NCI-H774 (cell line): ENCODE measurements at regions not wholly inside any gene's neighbourhood (a gene's known extent, or its start where the extent isn't known, plus 50 kb on each side); places are given as distances from the start of the nearest gene placed in this dataset.
A peak's percentile ranks its signal among the peaks of the same experiment; 100 is the strongest.

Experiments
- DNase-seq: peaks from one replicate; lab custom pipeline; 2025; lab: John Stamatoyannopoulos, UW

- no peak for DNase-seq
These were observed 82.2 kb downstream of the ZNF608 start for GRCh38 chr5:124664287-124664686.

GRCh38 chr5:124663101-124663506, 83.3 kb downstream of the ZNF608 start:
- no peak for DNase-seq

- no peak for DNase-seq
These were observed 84.2 kb downstream of the ZNF608 start for GRCh38 chr5:124662181-124662781.

GRCh38 chr5:124661317-124662141, 84.9 kb downstream of the ZNF608 start:
- DNase-seq: peak; percentile 59

- DNase-seq: no peak
These were observed 86.0 kb downstream of the ZNF608 start for GRCh38 chr5:124660229-124661093.

GRCh38 chr5:124659798-124660197, 86.6 kb downstream of the ZNF608 start:
- no peak for DNase-seq

- DNase-seq: no peak
These were observed 87.4 kb downstream of the ZNF608 start for GRCh38 chr5:124658867-124659557.

GRCh38 chr5:124655921-124656511, 90.4 kb downstream of the ZNF608 start:
- DNase-seq: peak; percentile 86

- DNase-seq: no peak
These were observed 91.1 kb downstream of the ZNF608 start for GRCh38 chr5:124655251-124655917.

GRCh38 chr5:124654418-124654817, 92.0 kb downstream of the ZNF608 start:
- no peak for DNase-seq

- DNase-seq: no peak
These were observed 92.8 kb downstream of the ZNF608 start for GRCh38 chr5:124653666-124654065.

GRCh38 chr5:124652892-124653441, 93.5 kb downstream of the ZNF608 start:
- DNase-seq: no peak

GRCh38 chr5:124652514-124652819, 94.0 kb downstream of the ZNF608 start:
- DNase-seq: no peak

- peak; percentile 73 for DNase-seq
These were observed 94.6 kb downstream of the ZNF608 start for GRCh38 chr5:124651663-124652513.

- no peak for DNase-seq
These were observed 95.3 kb downstream of the ZNF608 start for GRCh38 chr5:124650951-124651662.

- no peak for DNase-seq
These were observed 96.3 kb downstream of the ZNF608 start for GRCh38 chr5:124650147-124650561.

- DNase-seq: peak; percentile 82
These were observed 96.8 kb downstream of the ZNF608 start for GRCh38 chr5:124649491-124650146.

- peak; percentile 22 for DNase-seq
These were observed 97.5 kb downstream of the ZNF608 start for GRCh38 chr5:124648902-124649467.
